Tibial nerve (tissue), 4 donors: ENCODE measurements at regions not wholly inside any gene's neighbourhood (a gene's known extent, or its start where the extent isn't known, plus 50 kb on each side); places are given as distances from the start of the nearest gene placed in this dataset.

Experiments used
- DNase-seq, 2 donors: peaks; one replicate each; pipeline ENCODE4 v3.0.0-alpha.2; 2019; ENCODE audit warnings: low spot score in 2 of 2
- H3K27ac ChIP-seq, 4 donors: fragments of 200-600 bp; sonication (generic) in 3 of 4; one replicate each; pipeline ENCODE4 v1.5.1; 2017 to 2019; ENCODE audit warnings: mild to moderate bottlenecking in 1 of 4
- H3K27me3 ChIP-seq, 2 donors: fragments of 200-600 bp; sonication (generic) in 1 of 2; one replicate each; pipeline versions ENCODE4 v1.5.1 to v1.6.0; 2017 to 2019
- H3K36me3 ChIP-seq, 3 donors: fragments of 200-600 bp; sonication (generic); one replicate each; pipeline ENCODE4 v1.5.1; 2018 to 2019
- H3K4me1 ChIP-seq, 4 donors: fragments of 200-600 bp; sonication (generic) in 3 of 4; one replicate each; pipeline ENCODE4 v1.5.1; 2017 to 2019
- H3K4me3 ChIP-seq, 4 donors: fragments of 200-600 bp; sonication (generic) in 3 of 4; one replicate each; pipeline ENCODE4 v1.5.1; 2017 to 2019; ENCODE audit warnings: mild to moderate bottlenecking in 1 of 4, moderate library complexity in 1 of 4
- H3K9me3 ChIP-seq, 4 donors: fragments of 200-600 bp; sonication (generic) in 3 of 4; one replicate each; pipeline ENCODE4 v1.5.1; 2017 to 2019
- EP300 ChIP-seq, 2 donors: sonication (generic); formaldehyde crosslinking; IDR thresholded peaks; one replicate each; pipeline ENCODE4 v1.6.1; 2017; ENCODE audit warnings: antibody characterized with exemption in 2 of 2, mild to moderate bottlenecking in 1 of 2
- POLR2A ChIP-seq, 2 donors: fragments of 450-650 bp; IDR thresholded peaks; one replicate each; pipeline ENCODE4 v1.6.1; 2017; ENCODE audit warnings: antibody characterized with exemption in 2 of 2, mild to moderate bottlenecking in 2 of 2, moderate library complexity in 2 of 2
- WGBS, 2 donors: methylation state at CpG; one replicate each; pipeline ENCODE4 v1.1.5; 2018; 5-methylcytosine and 5-hydroxymethylcytosine counted together
- TF ChIP-seq, protein P1 (sequence below), 5 experiments: fragments of 200-600 bp in 3 of 5; fragments of 450-650 bp in 2 of 5; sonication (generic) in 3 of 5; IDR thresholded peaks; one replicate each; pipeline ENCODE4 v1.5.1; 2016 to 2019; ENCODE audit warnings: antibody characterized with exemption in 5 of 5, mild to moderate bottlenecking in 3 of 5, moderate library complexity in 2 of 5

DNA sequence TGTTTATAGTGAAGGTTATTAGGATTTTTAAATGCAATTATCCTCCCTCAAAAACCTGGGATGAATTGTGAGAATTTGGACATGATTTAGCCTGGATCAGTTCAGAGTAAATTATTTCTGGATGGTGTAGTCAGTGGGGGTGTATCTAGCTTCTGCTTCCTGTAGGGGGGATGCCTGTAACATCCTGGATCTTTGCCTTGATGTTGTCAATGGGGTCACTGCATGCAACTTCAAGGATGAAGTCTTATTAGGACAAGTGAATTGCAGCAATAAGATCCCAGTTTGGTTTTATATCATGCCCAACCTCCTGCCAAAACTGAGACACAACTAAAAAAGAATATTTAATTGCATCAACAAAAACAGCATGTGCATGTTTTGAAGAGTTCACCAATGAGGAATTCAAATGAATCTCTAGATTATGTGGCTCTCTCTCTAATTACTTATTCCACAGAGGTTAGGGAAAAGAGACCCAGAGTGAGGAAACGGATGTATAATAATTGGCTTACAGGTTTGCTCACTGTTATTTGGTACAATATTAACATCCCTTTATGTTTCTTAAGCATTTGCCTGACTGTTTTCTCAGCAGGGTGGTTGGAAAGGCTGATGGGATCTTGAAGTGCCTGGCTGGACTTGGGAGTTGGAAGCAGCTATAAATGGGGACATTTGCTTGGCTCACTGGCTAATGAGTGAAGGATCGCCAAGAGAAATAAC lies 159.8 kb downstream of the HS3ST3B1 start:
- no peaks in the 10 kb centered on the region for H3K36me3 ChIP-seq
- H3K4me3 ChIP-seq = no peak overlapping the region
- no peak overlapping the region for H3K27ac ChIP-seq
- TF ChIP-seq, protein P1, sequence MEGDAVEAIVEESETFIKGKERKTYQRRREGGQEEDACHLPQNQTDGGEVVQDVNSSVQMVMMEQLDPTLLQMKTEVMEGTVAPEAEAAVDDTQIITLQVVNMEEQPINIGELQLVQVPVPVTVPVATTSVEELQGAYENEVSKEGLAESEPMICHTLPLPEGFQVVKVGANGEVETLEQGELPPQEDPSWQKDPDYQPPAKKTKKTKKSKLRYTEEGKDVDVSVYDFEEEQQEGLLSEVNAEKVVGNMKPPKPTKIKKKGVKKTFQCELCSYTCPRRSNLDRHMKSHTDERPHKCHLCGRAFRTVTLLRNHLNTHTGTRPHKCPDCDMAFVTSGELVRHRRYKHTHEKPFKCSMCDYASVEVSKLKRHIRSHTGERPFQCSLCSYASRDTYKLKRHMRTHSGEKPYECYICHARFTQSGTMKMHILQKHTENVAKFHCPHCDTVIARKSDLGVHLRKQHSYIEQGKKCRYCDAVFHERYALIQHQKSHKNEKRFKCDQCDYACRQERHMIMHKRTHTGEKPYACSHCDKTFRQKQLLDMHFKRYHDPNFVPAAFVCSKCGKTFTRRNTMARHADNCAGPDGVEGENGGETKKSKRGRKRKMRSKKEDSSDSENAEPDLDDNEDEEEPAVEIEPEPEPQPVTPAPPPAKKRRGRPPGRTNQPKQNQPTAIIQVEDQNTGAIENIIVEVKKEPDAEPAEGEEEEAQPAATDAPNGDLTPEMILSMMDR (IDR thresholded peaks at IDR 0.05) = no peak
- no peak for TF ChIP-seq EP300 (IDR thresholded peaks at IDR 0.05)
- TF ChIP-seq POLR2A (IDR thresholded peaks at IDR 0.05) = no peak
- 54 to 67% methylated on average over 2 of the region's 2 CpGs for WGBS, 2 donors
- no peak for DNase-seq
- peaks cover 0 to 6% (median 0%) of the 10 kb centered on the region in 4 donors for H3K4me1 ChIP-seq
- no peaks in the 10 kb centered on the region for H3K27me3 ChIP-seq
- no peaks in the 10 kb centered on the region for H3K9me3 ChIP-seq

DNA sequence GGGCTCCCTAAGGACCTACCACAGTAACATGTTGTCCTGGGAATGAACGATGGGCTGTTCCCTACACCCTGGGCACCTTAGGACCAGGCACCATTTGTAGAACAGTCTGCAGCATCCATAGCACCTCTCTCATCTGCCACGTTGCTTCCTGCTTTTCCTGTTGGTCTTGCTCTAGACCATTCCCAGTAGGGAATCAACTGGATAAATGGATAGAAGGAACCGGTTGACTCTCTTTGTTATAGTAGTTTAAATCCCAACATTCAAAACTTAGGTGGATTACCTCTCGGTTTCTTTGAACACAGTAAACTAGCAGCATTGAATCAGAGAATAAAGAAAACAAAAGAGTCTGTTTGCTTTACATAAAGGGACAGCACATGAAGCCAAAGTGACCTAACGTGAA lies 159.1 kb downstream of the HS3ST3B1 start:
- no peaks in the 10 kb centered on the region for H3K36me3 ChIP-seq
- H3K27me3 ChIP-seq = no peaks in the 10 kb centered on the region
- no peaks in the 10 kb centered on the region for H3K9me3 ChIP-seq
- no peak overlapping the region for H3K4me3 ChIP-seq
- WGBS, 2 donors = 65 to 70% methylated on average over 5 of the region's 5 CpGs
- TF ChIP-seq EP300 (IDR thresholded peaks at IDR 0.05) (no peak), POLR2A (IDR thresholded peaks at IDR 0.05) (no peak)
- TF ChIP-seq, protein P1 (IDR thresholded peaks at IDR 0.05) = no peak
- H3K4me1 ChIP-seq = peaks cover 0 to 6% (median 0%) of the 10 kb centered on the region in 4 donors
- H3K27ac ChIP-seq = no peak overlapping the region
- DNase-seq = no peak

DNA sequence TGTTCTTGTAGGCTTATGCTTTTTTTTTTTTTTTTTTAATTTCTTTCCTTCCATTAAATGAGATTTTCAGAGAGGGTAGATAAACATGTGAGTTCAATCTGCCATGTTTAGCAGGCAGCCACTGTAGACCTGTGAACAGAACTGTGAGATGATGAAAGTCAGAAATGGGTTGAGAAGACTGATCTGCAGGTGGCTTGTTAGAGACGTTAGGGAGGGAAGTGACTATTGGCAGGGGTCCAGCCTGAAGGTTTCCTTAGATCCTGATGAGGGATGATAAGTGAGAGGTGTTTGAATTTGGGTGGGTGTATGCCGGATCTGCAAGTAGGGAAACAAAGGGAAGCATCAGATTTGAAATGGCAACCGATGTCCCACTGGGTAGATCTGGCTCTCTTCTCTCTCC lies 157.8 kb downstream of the HS3ST3B1 start:
- H3K9me3 ChIP-seq = no peaks in the 10 kb centered on the region
- 59 to 60% methylated on average over 3 of the region's 3 CpGs for WGBS, 2 donors
- H3K27me3 ChIP-seq = no peaks in the 10 kb centered on the region
- DNase-seq = no peak
- H3K4me1 ChIP-seq = no peaks in the 10 kb centered on the region
- H3K4me3 ChIP-seq = no peak overlapping the region
- TF ChIP-seq POLR2A (IDR thresholded peaks at IDR 0.05) = no peak
- TF ChIP-seq, protein P1 (IDR thresholded peaks at IDR 0.05) = no peak
- TF ChIP-seq EP300 (IDR thresholded peaks at IDR 0.05) = no peak
- H3K36me3 ChIP-seq = no peaks in the 10 kb centered on the region
- H3K27ac ChIP-seq = no peak overlapping the region

DNA sequence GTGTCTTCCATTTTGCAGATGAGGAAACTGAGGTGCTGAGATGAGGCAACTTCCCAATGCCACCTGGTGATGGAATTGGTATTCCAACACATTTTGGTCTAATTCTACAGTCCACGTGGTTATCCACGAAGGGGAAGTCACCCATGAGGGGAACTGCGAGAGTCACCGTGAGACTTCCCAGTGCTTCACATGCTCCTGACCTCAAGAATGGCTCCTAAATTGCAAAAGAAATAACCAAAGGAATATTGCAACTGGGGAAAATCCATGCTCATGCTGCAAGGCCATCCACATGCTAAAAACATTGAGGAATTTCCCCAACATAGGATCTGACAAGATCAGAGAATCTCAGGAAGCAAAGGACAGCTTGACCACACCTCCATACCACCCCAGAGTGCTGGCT lies 153.9 kb downstream of the HS3ST3B1 start:
- WGBS, 2 donors = 84 to 87% methylated on average over 4 of the region's 4 CpGs
- TF ChIP-seq, protein P1 (IDR thresholded peaks at IDR 0.05) = no peak
- no peak for TF ChIP-seq POLR2A (IDR thresholded peaks at IDR 0.05)
- H3K4me1 ChIP-seq = peaks cover 0 to 8% (median 0%) of the 10 kb centered on the region in 4 donors
- no peaks in the 10 kb centered on the region for H3K27me3 ChIP-seq
- H3K4me3 ChIP-seq = no peak overlapping the region
- no peaks in the 10 kb centered on the region for H3K9me3 ChIP-seq
- DNase-seq = no peak
- no peak overlapping the region for H3K27ac ChIP-seq
- no peaks in the 10 kb centered on the region for H3K36me3 ChIP-seq

DNA sequence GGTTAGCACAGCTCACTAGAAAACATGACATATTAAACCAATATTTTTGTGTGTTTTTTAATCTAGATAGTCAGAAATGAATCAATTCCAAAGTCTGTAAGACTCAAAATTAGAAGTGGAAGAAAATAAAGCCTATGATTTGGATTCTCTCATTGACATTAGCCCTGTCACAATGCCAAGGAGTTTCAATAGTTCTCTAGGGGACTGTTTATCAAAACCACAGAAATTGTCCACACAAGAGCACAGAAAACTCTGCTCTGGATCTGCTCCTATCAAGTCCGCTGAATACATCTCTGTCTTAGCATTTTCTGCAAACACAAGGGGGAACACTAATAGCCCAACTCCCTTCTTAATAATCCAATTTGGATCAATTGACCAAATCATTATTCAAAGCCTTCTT lies 152.0 kb downstream of the HS3ST3B1 start:
- DNase-seq = no peak
- no peaks in the 10 kb centered on the region for H3K36me3 ChIP-seq
- no peaks in the 10 kb centered on the region for H3K9me3 ChIP-seq
- H3K4me3 ChIP-seq = no peak overlapping the region
- 66 to 86% methylated on average over 1 of the region's 1 CpG for WGBS, 2 donors
- TF ChIP-seq, protein P1 (IDR thresholded peaks at IDR 0.05) = no peak
- TF ChIP-seq EP300 (IDR thresholded peaks at IDR 0.05) = no peak
- TF ChIP-seq POLR2A (IDR thresholded peaks at IDR 0.05) = no peak
- no peak overlapping the region for H3K27ac ChIP-seq
- H3K4me1 ChIP-seq = peaks cover 0 to 8% (median 0%) of the 10 kb centered on the region in 4 donors
- H3K27me3 ChIP-seq = no peaks in the 10 kb centered on the region
